ENCODE measurements at regions not wholly inside any gene's neighbourhood (a gene's known extent, or its start where the extent isn't known, plus 50 kb on each side); places are given as distances from the start of the nearest gene placed in this dataset.

- no peak for DNase-seq
Observed at GRCh38 chr9:117547904-117548303, 133.0 kb upstream of the ASTN2 start.

GRCh38 chr9:117546894-117547678 is 132.2 kb upstream of the ASTN2 start:
- no peak for DNase-seq

GRCh38 chr9:117545846-117546245 is 131.0 kb upstream of the ASTN2 start:
- DNase-seq = no peak

- DNase-seq = no peak
Observed at GRCh38 chr9:117543089-117543488, 128.2 kb upstream of the ASTN2 start.

GRCh38 chr9:117542021-117542420 is 127.2 kb upstream of the ASTN2 start:
- DNase-seq = no peak

GRCh38 chr9:117541181-117541580 is 126.3 kb upstream of the ASTN2 start:
- no peak for DNase-seq

GRCh38 chr9:117535973-117536372 is 121.1 kb upstream of the ASTN2 start:
- DNase-seq = no peak

- DNase-seq = no peak
Observed at GRCh38 chr9:117535434-117535833, 120.6 kb upstream of the ASTN2 start.

- DNase-seq = no peak
Observed at GRCh38 chr9:117528225-117528624, 113.4 kb upstream of the ASTN2 start.

- no peak for DNase-seq
Observed at GRCh38 chr9:117526674-117527073, 111.8 kb upstream of the ASTN2 start.

- no peak for DNase-seq
Observed at GRCh38 chr9:117523531-117524153, 108.8 kb upstream of the ASTN2 start.

GRCh38 chr9:117521293-117521692 is 106.4 kb upstream of the ASTN2 start:
- no peak for DNase-seq

GRCh38 chr9:117516676-117517632 is 102.1 kb upstream of the ASTN2 start:
- no peak for DNase-seq

GRCh38 chr9:117511852-117512481 is 97.1 kb upstream of the ASTN2 start:
- no peak for DNase-seq

GRCh38 chr9:117496307-117496706 is 81.5 kb upstream of the ASTN2 start:
- no peak for DNase-seq

- no peak for DNase-seq
Observed at GRCh38 chr9:117494401-117495090, 79.7 kb upstream of the ASTN2 start.

GRCh38 chr9:117492476-117492875 is 77.6 kb upstream of the ASTN2 start:
- DNase-seq = no peak

- no peak for DNase-seq
Observed at GRCh38 chr9:117491491-117491890, 76.6 kb upstream of the ASTN2 start.

GRCh38 chr9:117490199-117490598 is 75.3 kb upstream of the ASTN2 start:
- no peak for DNase-seq

- no peak for DNase-seq
Observed at GRCh38 chr9:117488659-117489058, 73.8 kb upstream of the ASTN2 start.

- DNase-seq = no peak
Observed at GRCh38 chr9:117487555-117488175, 72.8 kb upstream of the ASTN2 start.

- DNase-seq = no peak
Observed at GRCh38 chr9:117486426-117486825, 71.6 kb upstream of the ASTN2 start.

All from activated effector memory CD4-positive, alpha-beta T cell treated with Interleukin-2 at 50 U/mL for 16 hours (primary cell).